ENCODE measurements at regions not wholly inside any gene's neighbourhood (a gene's known extent, or its start where the extent isn't known, plus 50 kb on each side); places are given as distances from the start of the nearest gene placed in this dataset.

GRCh38 chr2:150100336-150100735 is 387.1 kb downstream of the RND3 start:
- ChIA-PET CTCF (no interaction called here), POLR2A (ENCODE audit: unreplicated experiment) (interaction anchor here (0.5 kb wide), 1 partner anchor 385 kb away, joined by 6 read pairs; no protein-coding TSS in a partner anchor)
- Histone ChIP-seq H3K4me3 (ENCODE audit: low read length) (no peak overlapping the region), H3K79me2 (ENCODE audit: low read length) (no peaks in the 10 kb centered on the region), H3K36me3 (ENCODE audit: low read depth, low read length) (no peaks in the 10 kb centered on the region), H3K4me1 (ENCODE audit: insufficient read depth, low read length) (peaks cover 7% of the 10 kb centered on the region), H3K4me2 (ENCODE audit: low read length) (no peak overlapping the region), H2AFZ (ENCODE audit: low read length) (no peak overlapping the region), H3K27me3 (ENCODE audit: low read length) (no peaks in the 10 kb centered on the region), H3K9ac (ENCODE audit: low read length) (no peak overlapping the region), H3K9me3 (ENCODE audit: low read length) (no peaks in the 10 kb centered on the region), H3F3A (ENCODE audit: low read length, unreplicated experiment) (no peaks in the 10 kb centered on the region), H3K9me2 (replicated peaks; ENCODE audit: low read length) (no peaks in the 10 kb centered on the region), H3K27ac (ENCODE audit: low read length) (no peak overlapping the region), H4K20me1 (ENCODE audit: low read length) (no peaks in the 10 kb centered on the region)
- no peak for ATAC-seq
- TF ChIP-seq CTCF (conservative IDR thresholded peaks at IDR 0.05; ENCODE audit: low read depth, low read length) (no peak), EZH2 (IDR thresholded peaks at IDR 0.05; ENCODE audit: low read length, unreplicated experiment) (no peak), EZH2phosphoT487 (IDR thresholded peaks at IDR 0.05; ENCODE audit: borderline replicate concordance, low read length) (no peak)
- intact Hi-C loops (cut with micrococcal nuclease), result no loop called here
- BruUV-seq (replicated peaks), result no TSS peak
- no peak for DNase-seq

- intact Hi-C loops (cut with micrococcal nuclease), result no loop called here
Observed at GRCh38 chr2:150099805-150100204, 387.7 kb downstream of the RND3 start.

More at GRCh38 chr2:150099805-150100204, 387.7 kb downstream of the RND3 start:
- peaks cover 7% of the 10 kb centered on the region for H3K4me1 ChIP-seq (ENCODE audit: insufficient read depth, low read length)
- H3K36me3 ChIP-seq (ENCODE audit: low read depth, low read length), result no peaks in the 10 kb centered on the region
- POLR2A ChIA-PET (ENCODE audit: unreplicated experiment), result interaction anchor here (0.5 kb wide), 1 partner anchor 385 kb away, joined by 6 read pairs; no protein-coding TSS in a partner anchor
- H3K9me2 ChIP-seq (replicated peaks; ENCODE audit: low read length), result no peaks in the 10 kb centered on the region
- no TSS peak for BruUV-seq (replicated peaks)
- no peaks in the 10 kb centered on the region for H4K20me1 ChIP-seq (ENCODE audit: low read length)
- CTCF ChIA-PET, result no interaction called here
- TF ChIP-seq EZH2phosphoT487 (IDR thresholded peaks at IDR 0.05; ENCODE audit: borderline replicate concordance, low read length) (no peak), CTCF (conservative IDR thresholded peaks at IDR 0.05; ENCODE audit: low read depth, low read length) (no peak), EZH2 (IDR thresholded peaks at IDR 0.05; ENCODE audit: low read length, unreplicated experiment) (no peak)
- H3K79me2 ChIP-seq (ENCODE audit: low read length), result no peaks in the 10 kb centered on the region
- H3K9me3 ChIP-seq (ENCODE audit: low read length), result no peaks in the 10 kb centered on the region
- H3K27me3 ChIP-seq (ENCODE audit: low read length), result no peaks in the 10 kb centered on the region
- no peak overlapping the region for H3K9ac ChIP-seq (ENCODE audit: low read length)
- H3K27ac ChIP-seq (ENCODE audit: low read length), result no peak overlapping the region
- no peak overlapping the region for H3K4me2 ChIP-seq (ENCODE audit: low read length)
- no peak overlapping the region for H3K4me3 ChIP-seq (ENCODE audit: low read length)
- H2AFZ ChIP-seq (ENCODE audit: low read length), result no peak overlapping the region
- DNase-seq (no peak), ATAC-seq (peak; percentile 58)
- no peaks in the 10 kb centered on the region for H3F3A ChIP-seq (ENCODE audit: low read length, unreplicated experiment)

All from PC-3 (cell line).